ENCODE measurements at regions not wholly inside any gene's neighbourhood (a gene's known extent, or its start where the extent isn't known, plus 50 kb on each side); places are given as distances from the start of the nearest gene placed in this dataset.

GRCh38 chr7:106775975-106776607 is 89.0 kb upstream of the PIK3CG start:
- DNase-seq = no peak

DNA sequence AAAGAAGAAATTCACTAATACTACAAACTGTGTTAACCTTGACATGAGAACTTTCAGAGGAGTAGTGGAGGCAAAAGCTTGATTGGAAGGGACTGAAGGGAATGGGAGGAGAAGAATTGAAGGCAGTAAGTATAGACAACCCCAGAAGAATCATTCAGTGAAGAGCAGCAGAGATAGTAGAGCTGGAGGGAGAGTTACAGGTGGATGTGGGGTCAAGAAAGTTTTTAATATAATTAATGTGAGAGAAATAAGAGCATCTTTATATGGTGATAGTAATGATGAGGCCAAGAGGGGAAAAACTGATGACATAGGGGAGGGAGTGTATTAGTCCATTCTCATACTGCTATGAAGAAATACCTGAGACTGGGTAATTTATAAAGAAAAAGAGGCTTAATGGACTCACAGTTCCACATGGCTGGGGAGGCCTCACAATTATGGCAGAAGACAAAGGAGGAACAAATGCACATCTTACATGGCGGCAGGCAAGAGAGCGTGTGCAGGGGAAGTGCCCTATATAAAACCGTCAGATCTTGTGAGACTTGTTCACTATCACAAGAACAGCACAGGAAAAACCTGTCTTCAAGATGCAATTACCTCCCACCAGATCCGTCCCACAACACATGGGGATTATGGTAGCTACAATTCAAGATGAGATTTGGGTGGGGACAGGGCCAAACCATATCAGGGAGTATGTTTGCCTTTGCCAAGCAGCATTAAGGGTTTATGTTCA is 88.3 kb upstream of the PIK3CG start:
- no peak for DNase-seq

DNA sequence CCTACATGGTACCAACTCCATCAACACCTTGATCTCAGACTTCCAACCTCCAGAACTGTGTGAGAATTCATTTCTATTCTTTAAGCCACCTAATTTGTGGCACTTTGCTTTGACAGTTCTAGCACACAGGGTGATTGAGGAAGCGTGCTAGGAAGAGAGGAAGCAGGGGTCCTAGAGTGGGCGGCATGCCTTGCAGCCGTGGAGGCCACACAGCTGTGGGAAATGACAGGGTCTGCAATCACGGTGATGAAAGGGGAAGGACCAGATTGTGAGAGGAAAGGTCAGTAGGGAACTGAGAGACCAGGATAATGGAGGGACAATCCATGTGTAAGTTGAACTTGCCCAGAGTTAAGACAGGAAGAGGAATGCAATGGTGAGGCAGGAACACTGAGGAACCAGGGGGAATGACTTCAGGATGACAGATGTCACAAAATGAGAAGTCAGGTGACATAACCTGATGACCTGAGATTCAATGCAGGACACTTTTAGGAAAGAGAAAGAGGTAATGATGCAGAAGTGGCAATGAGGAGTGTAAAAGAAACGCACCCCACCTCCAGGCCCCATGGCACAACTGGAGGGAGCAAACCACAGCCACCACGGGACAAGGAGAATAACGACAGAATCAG is 87.3 kb upstream of the PIK3CG start:
- no peak for DNase-seq

- no peak for DNase-seq
Observed at GRCh38 chr7:106778656-106779250, 86.3 kb upstream of the PIK3CG start.

DNA sequence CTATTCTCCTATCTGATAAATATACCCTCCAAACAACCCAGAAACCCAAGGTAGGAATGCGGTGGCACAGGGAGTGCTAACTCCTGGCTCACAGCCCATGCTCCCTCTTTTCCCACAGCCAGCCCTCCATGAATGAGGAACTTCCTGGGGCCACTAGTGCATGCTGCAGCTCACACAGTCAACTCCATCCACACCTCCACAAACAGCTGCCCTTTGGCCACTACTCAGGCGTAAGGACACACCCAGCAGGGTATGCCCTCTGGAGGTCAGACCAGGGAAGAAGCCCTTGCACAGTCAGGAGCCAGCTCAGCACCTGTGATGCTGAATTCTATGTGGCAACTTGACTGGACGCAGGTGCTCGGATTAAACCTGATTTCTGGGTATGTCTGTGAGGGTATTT is 85.2 kb upstream of the PIK3CG start:
- no peak for DNase-seq

DNA sequence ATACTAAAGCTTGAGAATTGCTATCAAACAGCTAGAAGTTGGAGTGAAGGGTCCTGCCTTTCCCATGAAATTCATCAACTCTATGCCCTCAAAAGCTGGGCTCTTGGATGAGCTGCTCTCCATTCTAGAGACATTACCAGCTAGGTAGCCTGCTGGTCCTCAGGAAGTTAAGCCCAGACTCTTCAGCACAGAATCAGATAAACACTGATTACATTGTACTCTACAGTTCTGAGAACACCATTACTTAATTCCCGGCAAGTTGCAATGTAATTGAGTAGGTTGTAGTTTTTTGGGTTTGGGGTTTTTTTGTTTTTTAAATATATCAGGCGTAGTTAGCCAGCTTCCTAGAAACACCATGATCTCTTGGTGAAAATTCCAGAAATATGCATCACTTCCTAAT is 84.1 kb upstream of the PIK3CG start:
- DNase-seq = no peak

GRCh38 chr7:106781828-106782544 is 83.1 kb upstream of the PIK3CG start:
- DNase-seq = no peak

DNA sequence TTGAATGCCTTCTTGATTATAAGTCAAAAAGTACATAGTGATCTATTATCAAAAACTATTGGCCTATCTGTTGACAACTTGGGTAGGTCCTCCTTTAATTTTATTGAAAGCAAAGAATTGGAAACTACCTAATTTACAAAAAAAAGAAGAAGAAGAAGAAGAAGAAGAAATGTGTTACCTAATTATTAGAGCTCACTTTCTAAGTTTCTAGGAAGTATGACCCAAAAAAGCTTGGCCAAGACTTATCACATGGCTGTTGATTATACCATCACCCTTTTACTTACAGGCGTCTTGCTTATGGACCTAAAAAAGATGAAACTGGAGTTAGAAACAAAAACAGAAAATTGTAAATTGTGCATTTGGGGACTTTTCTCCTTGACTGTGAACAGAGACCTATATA is 81.8 kb upstream of the PIK3CG start:
- DNase-seq = no peak

GRCh38 chr7:106788637-106789036 is 76.4 kb upstream of the PIK3CG start:
- DNase-seq = no peak

DNA sequence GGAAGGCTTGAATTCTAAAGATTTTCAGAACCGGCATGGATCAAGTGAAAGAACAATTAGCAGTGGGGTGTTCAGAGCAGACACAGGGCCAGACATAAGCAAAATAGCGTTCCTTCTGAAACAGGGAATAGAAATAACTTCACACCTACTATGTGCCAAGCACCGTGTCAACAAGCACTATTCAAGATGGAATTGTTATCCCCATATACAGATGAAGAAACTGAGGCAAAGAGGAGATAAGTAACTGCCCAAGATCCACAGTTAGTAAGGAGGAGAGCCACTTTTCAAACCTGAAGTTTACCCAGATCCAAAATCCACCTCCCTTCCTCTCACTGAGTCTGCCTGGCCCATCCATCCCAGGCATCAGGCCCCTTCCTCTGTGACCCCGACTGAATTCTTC is 73.6 kb upstream of the PIK3CG start:
- no peak for DNase-seq

- DNase-seq = no peak
Observed at GRCh38 chr7:106792233-106792926, 72.7 kb upstream of the PIK3CG start.

GRCh38 chr7:106793015-106793975 is 71.8 kb upstream of the PIK3CG start:
- no peak for DNase-seq

DNA sequence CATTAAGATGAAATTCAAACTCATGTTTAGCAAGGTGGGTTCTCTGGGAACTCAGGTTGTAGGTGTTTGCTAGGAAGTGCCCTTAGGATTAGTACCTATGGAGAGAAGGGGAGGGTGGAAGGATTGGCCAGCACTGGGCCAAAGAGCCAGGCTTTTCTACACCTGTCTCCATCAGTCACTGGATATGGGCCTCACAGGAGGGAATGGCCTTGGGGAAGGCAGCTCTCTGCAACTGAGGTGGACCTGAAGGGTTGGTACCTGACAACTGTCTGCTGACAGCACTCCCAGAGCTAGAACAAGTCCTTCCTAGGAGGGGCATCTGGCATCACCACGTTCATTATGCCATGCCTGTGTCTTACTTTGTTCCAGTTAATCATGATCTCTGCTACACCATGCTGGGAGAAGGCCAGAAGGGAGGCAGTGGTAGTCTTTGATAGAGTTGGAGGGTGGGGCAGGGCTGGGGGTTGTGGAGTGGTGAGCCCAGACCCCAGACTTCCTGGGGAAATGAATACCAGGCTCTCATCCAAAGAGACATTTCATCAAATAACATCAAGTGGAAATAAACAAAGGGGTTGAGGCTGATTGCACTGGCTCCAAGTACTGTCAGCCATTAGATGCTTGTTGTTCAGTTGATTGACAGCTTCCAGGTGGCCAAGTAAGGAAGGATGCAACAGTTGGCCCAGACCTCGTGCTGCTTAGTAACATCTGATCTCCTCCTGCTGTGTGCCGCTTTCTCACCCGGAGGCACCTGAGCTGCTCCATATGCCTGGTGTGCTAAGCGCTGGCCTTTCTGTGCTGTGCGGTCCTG is 70.6 kb upstream of the PIK3CG start:
- no peak for DNase-seq

- DNase-seq = no peak
Observed at GRCh38 chr7:106795084-106795876, 69.8 kb upstream of the PIK3CG start.

- DNase-seq = no peak
Observed at GRCh38 chr7:106795877-106796231, 69.2 kb upstream of the PIK3CG start.

DNA sequence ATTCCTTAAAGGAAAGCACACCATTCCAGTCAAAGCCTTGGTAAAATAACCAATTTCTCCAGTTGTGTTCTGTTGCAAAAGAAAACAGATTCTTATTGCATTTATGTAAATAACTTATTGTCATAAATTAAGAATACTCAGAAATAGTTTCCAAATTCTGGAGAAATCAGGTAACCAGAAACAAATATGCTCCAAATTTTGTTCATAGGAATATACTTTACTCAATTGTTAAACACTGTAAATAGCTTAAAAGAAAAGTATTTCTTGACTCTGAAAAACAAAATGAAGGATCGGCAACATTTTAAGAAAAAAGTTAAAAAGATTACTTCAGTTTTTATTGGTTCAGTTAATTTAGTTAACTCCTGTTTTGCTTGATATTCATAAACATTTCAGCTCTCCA is 67.1 kb upstream of the PIK3CG start:
- DNase-seq = no peak

- no peak for DNase-seq
Observed at GRCh38 chr7:106802589-106802988, 62.5 kb upstream of the PIK3CG start.

GRCh38 chr7:106806556-106806955 is 58.5 kb upstream of the PIK3CG start:
- no peak for DNase-seq

DNA sequence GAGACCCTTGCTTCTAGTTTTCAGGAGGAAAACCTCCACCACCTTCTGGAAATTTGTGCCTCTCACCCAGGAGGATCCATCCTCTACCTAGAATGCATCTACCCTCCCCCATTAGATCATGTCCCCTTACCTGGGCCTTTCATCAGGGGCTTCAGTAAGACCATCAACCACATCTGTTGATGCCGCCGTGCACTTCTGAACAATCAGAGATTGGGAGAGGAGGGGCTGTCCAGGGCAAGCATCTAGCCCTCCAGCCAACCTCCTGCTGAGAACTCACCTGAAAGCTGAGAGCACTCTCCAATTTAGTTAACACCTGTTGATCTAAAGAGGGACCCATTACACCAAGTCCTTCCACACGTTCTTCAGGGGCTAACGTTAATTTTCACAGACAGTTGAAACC is 57.6 kb upstream of the PIK3CG start:
- no peak for DNase-seq
